ENCODE measurements at regions not wholly inside any gene's neighbourhood (a gene's known extent, or its start where the extent isn't known, plus 50 kb on each side); places are given as distances from the start of the nearest gene placed in this dataset.

GRCh38 chr7:41241641-41242040, 461.2 kb downstream of the INHBA start:
- DNase-seq, result no peak

GRCh38 chr7:41239596-41239995, 463.3 kb downstream of the INHBA start:
- DNase-seq, result no peak

DNA sequence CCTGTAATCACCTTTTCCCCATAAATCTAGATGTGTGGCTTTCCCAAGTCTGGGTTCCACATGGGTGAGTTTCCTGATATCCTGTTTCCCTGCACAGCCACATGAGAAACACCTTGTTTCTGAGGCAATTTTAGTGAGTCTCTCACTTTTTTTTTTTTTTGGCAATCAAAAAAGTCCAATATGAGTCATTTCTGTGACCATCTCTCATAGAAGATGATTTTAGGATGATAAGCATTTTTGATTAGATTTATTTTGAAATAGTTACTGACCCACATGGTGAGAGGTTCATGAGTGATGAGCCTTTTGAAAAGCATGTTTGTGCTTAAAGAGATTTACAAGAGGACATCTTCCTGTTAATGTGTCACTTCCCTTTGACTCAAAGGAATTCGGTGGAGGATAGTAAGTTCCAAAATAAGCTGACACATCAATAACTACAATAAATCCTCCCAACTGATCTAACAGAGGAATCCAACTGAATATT, 464.0 kb downstream of the INHBA start:
- no peak for DNase-seq

DNA sequence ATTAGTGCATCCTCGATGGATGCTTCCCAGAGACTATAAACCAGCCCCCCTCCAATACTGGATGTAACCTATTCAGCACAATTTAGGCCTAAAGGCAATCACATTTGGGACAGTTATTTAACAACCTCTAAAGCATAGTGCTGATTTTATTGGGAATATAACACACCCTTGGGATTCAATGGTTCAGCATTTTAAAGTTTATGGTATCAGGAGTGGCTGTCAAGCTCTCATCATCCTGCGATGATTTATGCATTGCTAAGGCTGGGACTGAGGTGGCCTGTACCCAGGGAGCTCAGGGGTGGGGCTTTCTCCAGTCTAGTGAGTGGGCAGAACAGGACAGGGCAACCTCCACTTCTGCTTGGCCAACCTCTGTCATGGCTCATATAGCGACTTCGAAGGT, 464.9 kb downstream of the INHBA start:
- DNase-seq, result no peak

- DNase-seq, result no peak
Measured at GRCh38 chr7:41232086-41232485, 470.8 kb downstream of the INHBA start.

- no peak for DNase-seq
Measured at GRCh38 chr7:41224063-41224763, 478.7 kb downstream of the INHBA start.

DNA sequence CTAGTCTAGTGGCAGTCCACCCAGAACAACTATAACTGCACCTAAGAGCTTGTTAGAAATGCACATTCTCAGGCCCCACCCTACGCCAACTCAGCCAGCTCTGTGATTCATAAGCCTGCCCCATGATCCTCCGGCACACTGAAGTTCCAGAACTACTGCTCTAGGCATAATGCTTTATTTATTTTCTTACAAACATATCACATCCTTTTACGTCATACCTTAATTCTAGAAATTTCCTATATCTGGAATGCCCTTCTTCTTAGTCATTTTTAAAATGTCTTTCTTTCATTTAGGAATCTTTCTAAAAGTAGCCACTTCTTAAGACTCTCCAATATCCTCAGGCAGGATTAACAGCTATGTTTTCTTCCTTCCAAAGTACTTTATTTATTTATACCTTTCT, 480.1 kb downstream of the INHBA start:
- no peak for DNase-seq

DNA sequence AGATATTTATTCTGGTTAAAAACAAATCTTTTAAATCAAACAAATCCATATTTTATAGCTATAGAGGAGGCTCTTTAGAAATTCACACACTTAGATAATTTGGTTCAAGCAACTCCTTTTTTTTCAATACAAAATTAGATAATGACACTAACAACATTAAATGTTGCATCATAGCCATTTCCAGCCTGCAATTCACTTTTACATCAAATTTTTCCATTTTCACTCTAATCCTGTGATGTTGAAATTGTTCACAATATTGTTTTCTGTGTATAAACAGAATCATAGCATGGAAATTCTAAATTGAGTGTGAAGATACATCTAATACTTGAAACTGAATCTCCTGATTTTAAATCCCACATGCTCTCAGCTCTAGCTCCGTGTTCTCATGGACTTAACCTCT, 482.6 kb downstream of the INHBA start:
- no peak for DNase-seq

GRCh38 chr7:41219276-41219675, 483.6 kb downstream of the INHBA start:
- no peak for DNase-seq

DNA sequence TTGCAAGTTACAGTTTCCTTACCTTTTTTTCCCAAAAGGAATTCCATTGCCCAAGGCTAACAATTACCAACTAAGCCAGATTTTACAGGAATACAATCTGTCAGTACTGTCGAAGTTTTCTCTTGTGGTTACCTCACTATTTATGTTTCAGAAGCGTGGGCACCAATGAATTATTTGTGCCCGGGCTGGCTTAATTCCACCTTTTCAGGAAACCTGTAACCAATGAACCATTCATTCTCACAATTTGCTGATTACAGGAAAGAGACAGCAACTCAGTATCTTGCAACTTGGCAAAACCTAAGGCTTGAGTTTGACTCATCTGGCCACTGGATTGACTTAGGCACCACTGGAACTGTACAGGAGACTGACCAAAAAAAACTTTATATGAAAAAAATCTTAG, 485.6 kb downstream of the INHBA start:
- DNase-seq, result no peak

- no peak for DNase-seq
Measured at GRCh38 chr7:41207141-41207540, 495.7 kb downstream of the INHBA start.

DNA sequence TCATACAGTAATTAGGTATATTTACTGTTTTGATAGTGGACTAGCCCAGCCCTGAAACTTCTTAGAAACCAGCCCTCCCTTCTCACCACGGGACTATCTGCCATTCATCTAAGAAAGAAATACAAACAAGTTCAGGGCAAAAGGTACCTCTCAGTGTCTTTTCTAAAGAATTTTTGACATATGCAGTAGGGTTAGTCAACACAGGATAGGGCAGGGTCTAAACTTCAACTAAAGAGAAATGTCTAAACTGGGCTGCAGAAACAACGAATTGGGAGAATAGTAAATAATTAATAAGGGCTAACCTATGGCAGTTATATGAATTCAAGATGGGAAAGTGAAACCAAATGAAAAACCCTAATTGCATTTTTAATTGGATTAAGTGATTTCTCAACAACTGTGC, 496.6 kb downstream of the INHBA start:
- DNase-seq, result no peak

DNA sequence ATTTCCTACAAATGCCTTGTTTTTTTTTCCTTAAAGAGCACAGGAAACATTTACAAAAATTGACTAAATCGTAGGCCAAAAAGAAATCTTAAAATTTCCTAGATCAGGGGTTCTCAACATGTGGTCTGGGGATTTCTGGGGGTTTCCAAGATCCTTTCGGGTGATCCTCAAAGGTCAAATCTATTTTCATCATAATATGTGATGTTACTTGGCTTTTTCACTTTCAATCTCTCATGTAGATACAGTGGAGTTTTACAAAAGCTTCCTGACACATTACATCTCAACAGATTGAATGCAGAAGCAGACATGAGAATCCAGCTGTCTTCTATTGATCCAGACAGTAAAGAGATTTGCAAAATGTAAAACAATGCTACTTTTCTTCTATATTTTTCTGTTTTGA, 497.3 kb downstream of the INHBA start:
- no peak for DNase-seq

GRCh38 chr7:41203542-41203941, 499.3 kb downstream of the INHBA start:
- no peak for DNase-seq

DNA sequence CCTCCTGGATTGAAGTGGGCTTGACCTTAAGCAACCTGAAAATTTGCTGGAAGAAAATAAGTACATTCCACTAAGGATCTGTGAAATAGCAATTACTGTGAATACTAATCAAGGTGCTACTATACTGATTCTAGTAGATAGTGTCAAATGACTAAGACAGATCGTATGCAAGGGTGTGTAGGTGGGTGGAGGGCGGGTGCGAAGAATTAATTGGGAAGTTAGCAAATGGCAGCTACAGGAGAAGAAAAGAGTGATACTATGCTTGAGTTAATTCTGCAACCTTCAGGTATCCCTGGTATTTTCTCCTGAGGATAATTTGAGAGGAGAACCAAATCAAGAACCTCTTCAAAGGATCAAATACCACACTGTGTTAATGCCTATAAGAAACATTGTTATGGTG, 501.9 kb downstream of the INHBA start:
- DNase-seq, result no peak

- no peak for DNase-seq
Measured at GRCh38 chr7:41199136-41199535, 503.8 kb downstream of the INHBA start.

DNA sequence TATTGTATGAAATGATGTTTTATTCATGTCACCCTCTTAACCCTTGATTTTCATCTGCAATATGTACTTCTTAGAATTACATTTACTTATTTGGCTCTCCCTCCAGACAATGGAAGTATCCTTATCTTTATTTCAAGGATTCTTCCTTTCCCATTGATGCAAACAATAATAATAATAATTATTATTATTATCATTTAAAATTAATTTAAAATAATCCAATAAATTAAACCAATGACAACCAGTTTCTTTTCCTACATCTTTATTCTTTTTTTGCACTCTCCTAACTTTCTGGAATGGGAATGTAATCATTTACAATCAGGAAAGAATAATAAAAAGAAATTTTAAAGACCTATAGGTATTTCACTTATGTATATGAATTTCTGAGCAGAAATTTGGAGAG, 504.4 kb downstream of the INHBA start:
- DNase-seq, result no peak

DNA sequence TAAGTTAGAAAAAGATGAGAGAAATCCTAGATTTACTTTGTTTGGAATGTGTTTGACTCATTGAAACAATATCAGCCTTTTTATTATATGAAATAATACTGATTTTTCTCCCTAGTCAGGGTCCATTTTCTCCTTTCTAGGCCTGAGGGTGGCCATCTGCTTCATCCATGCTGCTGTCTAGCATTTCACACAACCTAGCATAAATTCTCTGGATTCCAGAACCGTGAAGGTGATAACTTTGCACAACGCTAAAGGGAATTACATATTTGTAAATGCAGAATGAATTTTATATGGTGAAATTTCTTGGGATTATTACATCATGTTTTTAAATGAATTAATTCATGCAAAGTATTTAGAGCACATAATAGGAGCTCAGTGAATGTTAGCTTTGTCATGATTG, 505.1 kb downstream of the INHBA start:
- DNase-seq, result no peak

DNA sequence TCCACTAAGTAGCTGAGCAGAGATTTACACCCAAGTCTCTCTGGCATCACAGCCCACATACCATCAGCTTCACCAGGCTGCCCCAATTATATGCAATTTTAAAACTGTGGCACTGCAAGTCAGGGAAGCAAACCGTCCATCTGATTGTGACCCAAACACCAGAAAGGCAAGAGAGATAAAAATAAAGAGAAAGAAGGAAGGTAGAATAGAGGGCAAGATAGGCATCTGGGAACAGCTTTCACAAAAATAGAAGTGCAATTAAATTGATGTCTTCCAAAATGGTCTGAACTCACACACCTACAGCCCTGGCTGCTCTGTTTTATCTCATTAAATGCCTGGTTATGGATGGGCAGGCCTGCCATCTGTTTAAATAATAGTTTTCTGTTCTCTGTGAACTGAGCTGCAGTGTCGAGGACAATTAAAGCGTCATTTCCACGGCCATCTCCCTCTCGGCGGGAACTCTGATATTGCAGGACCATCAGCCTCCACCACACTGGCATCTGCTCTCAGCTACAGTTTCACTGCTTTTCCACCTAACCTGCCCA, 509.1 kb downstream of the INHBA start:
- DNase-seq, result no peak

GRCh38 chr7:41190581-41190980, 512.3 kb downstream of the INHBA start:
- DNase-seq, result no peak

DNA sequence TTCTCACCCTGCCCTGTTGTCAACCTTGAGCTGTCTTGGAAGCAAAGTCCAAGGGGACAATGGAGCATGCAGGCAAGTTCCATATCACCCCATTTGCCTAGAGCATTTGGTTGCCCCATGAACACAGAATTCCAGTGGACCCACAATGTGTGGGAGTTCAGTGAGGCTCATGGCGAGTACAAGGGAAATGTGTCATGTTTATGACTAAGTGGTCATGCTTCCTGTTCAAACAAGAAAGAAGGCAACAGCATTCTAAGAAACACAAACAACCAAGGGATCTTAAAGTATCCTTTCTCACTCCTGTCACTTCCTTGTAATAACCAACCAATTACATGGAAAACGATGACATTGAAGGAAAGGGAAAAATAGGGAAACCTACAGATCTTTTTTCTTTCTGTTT, 513.0 kb downstream of the INHBA start:
- DNase-seq, result no peak

GRCh38 chr7:41188163-41189130, 514.4 kb downstream of the INHBA start:
- DNase-seq, result no peak

- no peak for DNase-seq
Measured at GRCh38 chr7:41187322-41187721, 515.6 kb downstream of the INHBA start.
